ENCODE measurements at regions not wholly inside any gene's neighbourhood (a gene's known extent, or its start where the extent isn't known, plus 50 kb on each side); places are given as distances from the start of the nearest gene placed in this dataset.

DNA sequence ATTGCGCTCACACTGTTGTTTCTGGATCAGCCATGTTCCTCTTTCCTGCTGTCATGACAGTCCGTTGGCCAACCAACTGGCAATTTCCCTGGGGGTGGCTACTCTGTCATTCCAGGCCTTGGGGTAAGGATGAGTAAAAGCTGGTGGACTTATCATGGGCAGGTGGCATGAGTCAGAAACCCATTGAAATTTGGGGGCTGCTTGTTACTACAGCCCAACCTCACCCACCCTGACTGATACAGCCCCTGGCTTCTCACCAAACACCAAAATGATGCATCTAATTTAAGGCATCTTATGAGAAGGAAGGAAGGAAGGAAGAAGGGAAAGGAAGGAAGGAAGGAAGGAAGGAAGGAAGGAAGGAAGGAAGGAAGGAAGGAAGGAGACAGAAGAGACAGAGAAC lies 53.9 kb upstream of the CRHR1 start:
- Mint-ChIP-seq H3K4me1 (ENCODE audit: low read depth) (no peaks in the 10 kb centered on the region), H3K27me3 (peaks cover 24% of the 10 kb centered on the region), H3K4me3 (no peak overlapping the region), H3K27ac (no peak overlapping the region), H3K9me3 (ENCODE audit: low read depth) (peaks cover 20% of the 10 kb centered on the region), H3K36me3 (peaks cover 12% of the 10 kb centered on the region)

DNA sequence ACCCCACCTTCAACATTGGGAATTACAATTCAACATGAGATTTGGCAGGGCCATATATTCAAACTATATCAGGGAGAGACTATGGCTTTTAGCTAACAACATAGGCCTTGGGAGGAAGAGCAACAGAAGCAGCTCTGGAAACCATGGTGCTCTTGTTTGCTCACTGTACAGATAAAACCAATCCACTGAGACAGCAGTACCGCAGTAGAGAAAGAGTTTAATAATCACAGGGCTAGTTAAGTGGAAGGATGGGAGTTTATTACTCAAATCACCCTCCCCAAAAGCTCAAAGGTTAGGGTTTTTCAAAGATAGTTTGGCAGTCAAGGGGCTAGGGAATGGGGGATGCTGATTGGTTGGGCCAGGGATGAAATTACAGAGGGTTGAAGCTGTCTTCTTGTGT lies 52.7 kb upstream of the CRHR1 start:
- Mint-ChIP-seq H3K9me3 (ENCODE audit: low read depth) (peaks cover 16% of the 10 kb centered on the region), H3K4me3 (no peak overlapping the region), H3K27me3 (peaks cover 20% of the 10 kb centered on the region), H3K36me3 (peaks cover 11% of the 10 kb centered on the region), H3K4me1 (ENCODE audit: low read depth) (no peaks in the 10 kb centered on the region), H3K27ac (no peak overlapping the region)

DNA sequence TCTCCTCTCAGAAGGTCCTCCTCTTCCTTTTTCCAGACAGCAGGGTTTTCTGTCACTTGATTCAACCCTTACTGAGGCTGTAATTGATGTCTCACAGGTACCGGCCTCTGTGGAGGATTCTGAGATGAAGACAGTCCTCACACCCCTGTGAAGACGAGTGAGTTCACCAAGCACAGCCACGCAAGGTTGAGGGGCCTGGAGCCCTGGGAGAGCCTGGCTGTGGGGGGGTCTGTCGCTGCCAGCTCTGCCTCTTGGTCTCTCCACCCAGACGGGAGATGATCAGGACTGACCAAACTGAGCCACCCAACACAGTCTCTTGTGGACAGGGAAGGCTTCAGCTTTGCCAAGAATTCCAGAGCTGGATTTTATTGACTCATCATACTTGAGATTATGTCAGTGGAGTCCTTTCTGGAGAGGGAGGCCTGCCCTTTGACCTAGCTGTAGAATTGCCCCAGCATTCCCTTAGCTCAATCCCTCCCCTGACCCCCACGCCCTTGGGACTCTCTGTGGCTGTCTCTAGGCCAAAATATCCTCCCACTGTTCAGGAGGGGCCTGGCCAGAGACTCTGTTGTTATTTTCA lies 51.1 kb upstream of the CRHR1 start:
- Mint-ChIP-seq H3K9me3 (ENCODE audit: low read depth) (peaks cover 16% of the 10 kb centered on the region), H3K36me3 (peaks cover 11% of the 10 kb centered on the region), H3K4me3 (no peak overlapping the region), H3K4me1 (ENCODE audit: low read depth) (no peaks in the 10 kb centered on the region), H3K27me3 (peaks cover 15% of the 10 kb centered on the region), H3K27ac (no peak overlapping the region)

- peaks cover 16% of the 10 kb centered on the region for H3K9me3 Mint-ChIP-seq (ENCODE audit: low read depth)
- no peaks in the 10 kb centered on the region for H3K4me1 Mint-ChIP-seq (ENCODE audit: low read depth)
- peaks cover 11% of the 10 kb centered on the region for H3K36me3 Mint-ChIP-seq
- H3K27me3 Mint-ChIP-seq, result peaks cover 8% of the 10 kb centered on the region
- no peak overlapping the region for H3K4me3 Mint-ChIP-seq
- no peak overlapping the region for H3K27ac Mint-ChIP-seq
Observed at GRCh38 chr17:45733781-45734180, 50.3 kb upstream of the CRHR1 start.
